NCI-H128 (cell line): ENCODE measurements at regions not wholly inside any gene's neighbourhood (a gene's known extent, or its start where the extent isn't known, plus 50 kb on each side); places are given as distances from the start of the nearest gene placed in this dataset.

Experiments used
- DNase-seq: peaks from one replicate; lab custom pipeline; 2025; ENCODE audit not compliant: unreplicated experiment; lab: John Stamatoyannopoulos, UW

- no peak for DNase-seq
These were observed 113.0 kb upstream of the DYNLRB2 start for GRCh38 chr16:80427795-80428194.

- no peak for DNase-seq
These were observed 122.1 kb upstream of the DYNLRB2 start for GRCh38 chr16:80418517-80419355.

GRCh38 chr16:80417706-80418271 is 123.0 kb upstream of the DYNLRB2 start:
- no peak for DNase-seq

GRCh38 chr16:80408014-80408413 is 132.8 kb upstream of the DYNLRB2 start:
- no peak for DNase-seq

GRCh38 chr16:80407265-80407987 is 133.4 kb upstream of the DYNLRB2 start:
- DNase-seq: no peak

- DNase-seq: no peak
These were observed 135.9 kb upstream of the DYNLRB2 start for GRCh38 chr16:80404847-80405246.

- no peak for DNase-seq
These were observed 136.9 kb upstream of the DYNLRB2 start for GRCh38 chr16:80403894-80404293.

- DNase-seq: no peak
These were observed 149.8 kb upstream of the DYNLRB2 start for GRCh38 chr16:80390871-80391489.

GRCh38 chr16:80390046-80390445 is 150.7 kb upstream of the DYNLRB2 start:
- DNase-seq: no peak

- no peak for DNase-seq
These were observed 151.5 kb upstream of the DYNLRB2 start for GRCh38 chr16:80389338-80389737.

GRCh38 chr16:80387318-80387921 is 153.4 kb upstream of the DYNLRB2 start:
- no peak for DNase-seq

- DNase-seq: no peak
These were observed 155.9 kb upstream of the DYNLRB2 start for GRCh38 chr16:80384862-80385261.

GRCh38 chr16:80380514-80380913 is 160.3 kb upstream of the DYNLRB2 start:
- no peak for DNase-seq

GRCh38 chr16:80377096-80377956 is 163.5 kb upstream of the DYNLRB2 start:
- DNase-seq: no peak

- DNase-seq: no peak
These were observed 164.8 kb upstream of the DYNLRB2 start for GRCh38 chr16:80375973-80376372.

GRCh38 chr16:80375513-80375912 is 165.3 kb upstream of the DYNLRB2 start:
- DNase-seq: no peak

- no peak for DNase-seq
These were observed 168.5 kb upstream of the DYNLRB2 start for GRCh38 chr16:80372341-80372740.

- DNase-seq: no peak
These were observed 171.4 kb upstream of the DYNLRB2 start for GRCh38 chr16:80369138-80369958.

GRCh38 chr16:80367037-80367658 is 173.6 kb upstream of the DYNLRB2 start:
- no peak for DNase-seq
